ENCODE measurements at regions not wholly inside any gene's neighbourhood (a gene's known extent, or its start where the extent isn't known, plus 50 kb on each side); places are given as distances from the start of the nearest gene placed in this dataset.

DNA sequence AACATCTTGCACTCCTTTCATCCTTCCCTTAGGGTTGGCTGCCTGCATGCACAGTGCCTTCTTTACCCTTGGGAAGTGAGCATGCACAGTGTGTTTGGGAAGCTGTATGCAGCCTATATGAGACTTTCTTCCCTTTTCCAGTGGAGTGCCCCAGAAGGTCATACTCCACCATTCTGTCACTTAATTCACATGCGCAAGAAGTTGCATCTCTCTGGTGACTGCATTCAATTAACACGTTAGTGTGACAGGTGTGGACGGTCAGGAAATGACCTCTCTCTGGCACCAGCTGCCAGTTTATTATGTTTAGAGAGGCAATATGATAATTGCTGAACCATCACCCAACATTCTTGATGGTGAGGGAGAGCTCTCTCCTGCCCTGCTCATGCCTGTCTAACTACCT lies 770.0 kb downstream of the FLRT2 start:
- Histone ChIP-seq H3K27me3 (ENCODE audit: control insufficient read depth, insufficient read depth, low read length) (no peaks in the 10 kb centered on the region), H3K4me3 (ENCODE audit: low read depth, low read length) (no peak overlapping the region), H3K36me3 (ENCODE audit: control insufficient read depth, insufficient read depth, low read length) (no peaks in the 10 kb centered on the region)
- no peak for DNase-seq (ENCODE audit: low read depth)
- TF ChIP-seq, protein P1, sequence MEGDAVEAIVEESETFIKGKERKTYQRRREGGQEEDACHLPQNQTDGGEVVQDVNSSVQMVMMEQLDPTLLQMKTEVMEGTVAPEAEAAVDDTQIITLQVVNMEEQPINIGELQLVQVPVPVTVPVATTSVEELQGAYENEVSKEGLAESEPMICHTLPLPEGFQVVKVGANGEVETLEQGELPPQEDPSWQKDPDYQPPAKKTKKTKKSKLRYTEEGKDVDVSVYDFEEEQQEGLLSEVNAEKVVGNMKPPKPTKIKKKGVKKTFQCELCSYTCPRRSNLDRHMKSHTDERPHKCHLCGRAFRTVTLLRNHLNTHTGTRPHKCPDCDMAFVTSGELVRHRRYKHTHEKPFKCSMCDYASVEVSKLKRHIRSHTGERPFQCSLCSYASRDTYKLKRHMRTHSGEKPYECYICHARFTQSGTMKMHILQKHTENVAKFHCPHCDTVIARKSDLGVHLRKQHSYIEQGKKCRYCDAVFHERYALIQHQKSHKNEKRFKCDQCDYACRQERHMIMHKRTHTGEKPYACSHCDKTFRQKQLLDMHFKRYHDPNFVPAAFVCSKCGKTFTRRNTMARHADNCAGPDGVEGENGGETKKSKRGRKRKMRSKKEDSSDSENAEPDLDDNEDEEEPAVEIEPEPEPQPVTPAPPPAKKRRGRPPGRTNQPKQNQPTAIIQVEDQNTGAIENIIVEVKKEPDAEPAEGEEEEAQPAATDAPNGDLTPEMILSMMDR (IDR thresholded peaks at IDR 0.05; ENCODE audit: insufficient read depth, low read length, poor library complexity, severe bottlenecking), result no peak

DNA sequence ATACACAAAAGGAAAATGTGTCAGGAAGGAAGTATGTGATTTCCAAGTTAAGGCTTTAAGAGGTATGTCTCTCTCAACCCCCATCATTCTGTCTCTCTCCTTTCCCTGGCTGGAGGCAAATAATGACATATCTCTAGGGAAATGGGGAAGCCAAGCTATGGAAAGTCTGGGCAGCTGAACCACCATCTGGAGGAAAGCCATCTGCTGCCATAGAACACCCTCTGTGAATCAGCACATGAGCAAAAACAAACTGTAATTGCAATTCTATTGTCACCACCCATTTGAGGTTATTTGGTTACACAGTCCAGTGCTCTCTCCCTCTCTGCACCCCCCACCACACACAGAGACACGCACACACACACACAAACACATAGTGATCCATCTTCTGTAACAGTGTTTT lies 766.2 kb downstream of the FLRT2 start:
- no peak overlapping the region for H3K4me3 ChIP-seq (ENCODE audit: low read depth, low read length)
- no peaks in the 10 kb centered on the region for H3K27me3 ChIP-seq (ENCODE audit: control insufficient read depth, insufficient read depth, low read length)
- DNase-seq (ENCODE audit: low read depth), result peak; percentile 76
- TF ChIP-seq, protein P1 (IDR thresholded peaks at IDR 0.05; ENCODE audit: insufficient read depth, low read length, poor library complexity, severe bottlenecking), result no peak
- H3K36me3 ChIP-seq (ENCODE audit: control insufficient read depth, insufficient read depth, low read length), result no peaks in the 10 kb centered on the region

DNA sequence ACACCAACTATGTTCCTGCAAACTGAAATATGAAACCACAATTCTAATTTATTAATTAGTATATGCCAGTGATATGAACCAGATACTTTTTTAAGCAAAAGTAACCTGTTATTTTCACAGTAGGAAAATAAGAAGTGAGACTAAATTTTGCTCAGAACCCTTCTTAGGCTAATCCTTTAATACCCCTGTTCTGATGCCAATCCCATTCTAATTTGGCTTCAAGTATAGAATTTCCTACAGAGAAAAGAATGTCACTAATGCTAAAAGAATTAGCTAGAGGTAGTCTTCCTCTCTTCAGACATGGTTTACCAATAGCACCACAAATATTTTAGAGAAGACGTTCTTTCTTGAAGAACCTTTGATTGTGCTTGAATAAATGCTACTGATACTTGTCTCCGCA lies 758.4 kb downstream of the FLRT2 start:
- Histone ChIP-seq H3K27me3 (ENCODE audit: control insufficient read depth, insufficient read depth, low read length) (no peaks in the 10 kb centered on the region), H3K4me3 (ENCODE audit: low read depth, low read length) (no peak overlapping the region), H3K36me3 (ENCODE audit: control insufficient read depth, insufficient read depth, low read length) (no peaks in the 10 kb centered on the region)
- TF ChIP-seq, protein P1 (IDR thresholded peaks at IDR 0.05; ENCODE audit: insufficient read depth, low read length, poor library complexity, severe bottlenecking), result no peak
- DNase-seq (ENCODE audit: low read depth), result no peak

DNA sequence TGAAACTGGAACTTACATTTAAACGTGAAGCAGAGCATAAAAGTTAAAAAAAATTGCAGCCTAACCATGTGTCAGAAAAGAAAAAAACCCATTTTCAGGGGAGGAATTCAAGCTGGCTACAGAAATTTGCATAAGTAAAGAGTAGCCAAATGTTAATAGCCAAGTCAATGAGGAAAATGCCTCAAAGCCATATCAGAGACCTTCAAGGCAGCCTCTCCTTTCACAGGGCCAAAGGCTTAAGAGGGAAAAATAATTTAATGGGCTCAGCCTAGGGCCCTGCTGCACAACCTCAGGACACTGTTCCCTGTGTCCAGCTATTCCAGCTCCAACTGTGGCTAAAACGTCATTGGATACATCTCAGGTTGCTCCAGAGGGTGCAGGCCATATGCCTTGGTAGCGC lies 749.5 kb downstream of the FLRT2 start:
- no peaks in the 10 kb centered on the region for H3K27me3 ChIP-seq (ENCODE audit: control insufficient read depth, insufficient read depth, low read length)
- DNase-seq (ENCODE audit: low read depth), result no peak
- TF ChIP-seq, protein P1 (IDR thresholded peaks at IDR 0.05; ENCODE audit: insufficient read depth, low read length, poor library complexity, severe bottlenecking), result no peak
- no peak overlapping the region for H3K4me3 ChIP-seq (ENCODE audit: low read depth, low read length)
- no peaks in the 10 kb centered on the region for H3K36me3 ChIP-seq (ENCODE audit: control insufficient read depth, insufficient read depth, low read length)

DNA sequence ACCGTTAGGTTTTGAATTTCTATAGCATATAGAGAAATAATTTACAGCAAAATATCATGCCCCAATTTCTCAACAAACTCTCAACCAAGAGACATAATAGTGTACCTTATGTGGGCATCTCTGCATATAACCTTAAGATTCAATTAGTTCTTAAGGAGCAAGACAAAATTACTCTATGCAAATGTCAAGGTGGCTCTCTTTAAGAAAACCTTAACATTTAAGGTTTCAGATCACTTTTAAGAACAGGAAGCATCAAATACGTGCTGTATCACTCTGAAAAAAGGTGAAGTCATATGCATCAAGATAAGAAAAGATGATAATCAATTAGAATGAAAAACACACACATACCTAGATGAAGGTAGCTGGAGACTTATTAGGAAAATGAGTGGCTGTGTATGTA lies 728.0 kb downstream of the FLRT2 start:
- Histone ChIP-seq H3K4me3 (ENCODE audit: low read depth, low read length) (no peak overlapping the region), H3K27me3 (ENCODE audit: control insufficient read depth, insufficient read depth, low read length) (no peaks in the 10 kb centered on the region), H3K36me3 (ENCODE audit: control insufficient read depth, insufficient read depth, low read length) (no peaks in the 10 kb centered on the region)
- no peak for DNase-seq (ENCODE audit: low read depth)
- TF ChIP-seq, protein P1 (IDR thresholded peaks at IDR 0.05; ENCODE audit: insufficient read depth, low read length, poor library complexity, severe bottlenecking), result no peak

DNA sequence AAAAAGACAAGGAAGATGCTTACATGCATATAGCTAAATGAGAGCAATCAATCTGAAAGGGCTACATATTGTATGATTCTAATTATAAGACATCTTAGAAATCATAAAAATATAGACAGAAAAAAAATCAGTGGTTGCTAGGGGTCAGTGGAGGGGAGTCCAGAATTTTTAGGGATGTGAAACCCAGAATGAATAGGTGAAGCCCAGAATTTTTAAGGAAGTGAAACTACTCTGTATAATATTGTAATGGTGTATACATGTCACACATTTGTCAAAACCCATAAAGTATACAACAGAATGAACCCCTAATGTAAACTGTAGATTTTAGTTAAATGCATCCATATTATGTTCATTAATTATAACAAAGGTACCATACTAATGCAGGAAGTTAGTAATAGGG lies 713.2 kb downstream of the FLRT2 start:
- H3K36me3 ChIP-seq (ENCODE audit: control insufficient read depth, insufficient read depth, low read length), result no peaks in the 10 kb centered on the region
- H3K27me3 ChIP-seq (ENCODE audit: control insufficient read depth, insufficient read depth, low read length), result no peaks in the 10 kb centered on the region
- H3K4me3 ChIP-seq (ENCODE audit: low read depth, low read length), result no peak overlapping the region
- DNase-seq (ENCODE audit: low read depth), result no peak
- TF ChIP-seq, protein P1 (IDR thresholded peaks at IDR 0.05; ENCODE audit: insufficient read depth, low read length, poor library complexity, severe bottlenecking), result no peak

Measured in kidney epithelial cell (primary cell).